Liver (tissue), 8 donors: ENCODE measurements at regions not wholly inside any gene's neighbourhood (a gene's known extent, or its start where the extent isn't known, plus 50 kb on each side); places are given as distances from the start of the nearest gene placed in this dataset.

Source experiments
- DNase-seq: peaks from one replicate; pipeline ENCODE4 v3.0.0-alpha.2; 2017; ENCODE audit warnings: low spot score
- H3K27ac ChIP-seq, 2 donors: one replicate each; pipeline ENCODE4 v1.7.0; 2013; ENCODE audit warnings: inconsistent platforms in 2 of 2, low read length in 2 of 2, control low read depth in 1 of 2, low read depth in 1 of 2, mild to moderate bottlenecking in 1 of 2
- H3K27me3 ChIP-seq, 4 donors: one replicate each; pipeline versions ENCODE4 v1.6.1 to v1.7.0; 2013; ENCODE audit warnings: low read length in 3 of 4, inconsistent platforms in 1 of 4, mild to moderate bottlenecking in 1 of 4, moderate library complexity in 1 of 4; ENCODE audit not compliant: control insufficient read depth in 4 of 4, insufficient read depth in 4 of 4
- H3K36me3 ChIP-seq, 4 donors: one replicate each; pipeline versions ENCODE4 v1.6.1 to v1.7.0; 2013; ENCODE audit warnings: low read length in 3 of 4, mild to moderate bottlenecking in 3 of 4, low read depth in 1 of 4, moderate library complexity in 1 of 4; ENCODE audit not compliant: control insufficient read depth in 4 of 4, insufficient read depth in 3 of 4
- H3K4me1 ChIP-seq, 4 donors: one replicate each; pipeline versions ENCODE4 v1.6.1 to v1.7.0; 2013; ENCODE audit warnings: low read length in 3 of 4, mild to moderate bottlenecking in 3 of 4, moderate library complexity in 1 of 4; ENCODE audit not compliant: control insufficient read depth in 4 of 4, insufficient read depth in 4 of 4
- H3K4me3 ChIP-seq, 3 donors: one replicate each; pipeline versions ENCODE4 v1.6.1 to v1.7.0; 2013; ENCODE audit warnings: low read length in 3 of 3, control low read depth in 1 of 3, low read depth in 1 of 3, mild to moderate bottlenecking in 1 of 3
- H3K9ac ChIP-seq, 2 donors: one replicate each; pipeline ENCODE4 v1.7.0; 2013; ENCODE audit warnings: low read length in 2 of 2, mild to moderate bottlenecking in 2 of 2, moderate library complexity in 2 of 2, control low read depth in 1 of 2, low read depth in 1 of 2
- H3K9me3 ChIP-seq, 4 donors: one replicate each; pipeline versions ENCODE4 v1.6.1 to v1.7.0; 2013; ENCODE audit warnings: low read length in 3 of 4; ENCODE audit not compliant: control insufficient read depth in 4 of 4
- EGR1 ChIP-seq, 2 donors: IDR thresholded peaks; 2 replicates each; pipeline ENCODE4 v1.6.1; 2016 to 2018; ENCODE audit warnings: antibody characterized with exemption in 2 of 2, low read depth in 2 of 2
- FOXA1 ChIP-seq: IDR thresholded peaks from 2 replicates; pipeline ENCODE4 v1.6.1; 2016; ENCODE audit warnings: antibody characterized with exemption
- FOXA2 ChIP-seq: IDR thresholded peaks from 2 replicates; pipeline ENCODE4 v1.6.1; 2016; ENCODE audit warnings: antibody characterized with exemption
- GABPA ChIP-seq, 2 donors: IDR thresholded peaks in 1 of 2; conservative IDR thresholded peaks in 1 of 2; 2 replicates each; pipeline ENCODE4 v1.6.1; 2016; ENCODE audit warnings: antibody characterized with exemption in 2 of 2, mild to moderate bottlenecking in 1 of 2, moderate library complexity in 1 of 2
- HNF4A ChIP-seq, 2 donors: conservative IDR thresholded peaks; 2 replicates each; pipeline ENCODE4 v1.6.1; 2016; ENCODE audit warnings: antibody characterized with exemption in 2 of 2, mild to moderate bottlenecking in 2 of 2
- HNF4G ChIP-seq: IDR thresholded peaks from 2 replicates; pipeline ENCODE4 v1.6.1; 2016; ENCODE audit warnings: antibody characterized with exemption
- JUND ChIP-seq, 2 donors: IDR thresholded peaks; 2 replicates each; pipeline ENCODE4 v1.6.1; 2016; ENCODE audit warnings: antibody characterized with exemption in 2 of 2
- NR2F2 ChIP-seq: IDR thresholded peaks from 2 replicates; pipeline ENCODE4 v1.6.1; 2016; ENCODE audit warnings: antibody characterized with exemption
- RAD21 ChIP-seq, 2 donors: IDR thresholded peaks; 2 replicates each; pipeline ENCODE4 v1.6.1; 2016; ENCODE audit warnings: antibody characterized with exemption in 2 of 2, mild to moderate bottlenecking in 2 of 2
- RXRA ChIP-seq, 2 donors: IDR thresholded peaks; 2 replicates each; pipeline ENCODE4 v1.6.1; 2017 to 2018; ENCODE audit warnings: antibody characterized with exemption in 2 of 2, mild to moderate bottlenecking in 1 of 2
- SP1 ChIP-seq: IDR thresholded peaks from 2 replicates; pipeline ENCODE4 v1.6.1; 2018; ENCODE audit warnings: antibody characterized with exemption, mild to moderate bottlenecking
- TAF1 ChIP-seq: conservative IDR thresholded peaks from 2 replicates; pipeline ENCODE4 v1.6.1; 2016; ENCODE audit warnings: antibody characterized with exemption, mild to moderate bottlenecking
- YY1 ChIP-seq: IDR thresholded peaks from 2 replicates; pipeline ENCODE4 v1.6.1; 2016; ENCODE audit warnings: antibody characterized with exemption, mild to moderate bottlenecking
- WGBS: extraction: QIAGEN DNeasy Blood & Tissue Kit; methylation state at CpG from one replicate; pipeline ENCODE4 v1.1.7; 2013; 5-methylcytosine and 5-hydroxymethylcytosine counted together
- TF ChIP-seq, protein P1 (sequence below): IDR thresholded peaks from 2 replicates; pipeline ENCODE4 v1.6.1; 2016; ENCODE audit warnings: antibody characterized with exemption
- TF ChIP-seq, protein P2 (sequence below): IDR thresholded peaks from 2 replicates; pipeline ENCODE4 v1.6.1; 2016; ENCODE audit warnings: antibody characterized with exemption, mild to moderate bottlenecking
- TF ChIP-seq, protein P3 (sequence below): IDR thresholded peaks from 2 replicates; pipeline ENCODE4 v1.6.1; 2016; ENCODE audit warnings: antibody characterized with exemption
- TF ChIP-seq, protein P4 (sequence below): IDR thresholded peaks from 2 replicates; pipeline ENCODE4 v1.6.1; 2016; ENCODE audit warnings: antibody characterized with exemption
- TF ChIP-seq, protein P5 (sequence below): fragments of 150-350 bp; IDR thresholded peaks from 2 replicates; pipeline ENCODE4 v1.5.1; 2017; ENCODE audit warnings: improper control_type of control experiment, low read depth, low read length; ENCODE audit not compliant: missing input control
- donor health status: healthy.
- donor health status: healthy.
- donor health status: healthy.
- donor health status: healthy.
- donor health status: healthy.

DNA sequence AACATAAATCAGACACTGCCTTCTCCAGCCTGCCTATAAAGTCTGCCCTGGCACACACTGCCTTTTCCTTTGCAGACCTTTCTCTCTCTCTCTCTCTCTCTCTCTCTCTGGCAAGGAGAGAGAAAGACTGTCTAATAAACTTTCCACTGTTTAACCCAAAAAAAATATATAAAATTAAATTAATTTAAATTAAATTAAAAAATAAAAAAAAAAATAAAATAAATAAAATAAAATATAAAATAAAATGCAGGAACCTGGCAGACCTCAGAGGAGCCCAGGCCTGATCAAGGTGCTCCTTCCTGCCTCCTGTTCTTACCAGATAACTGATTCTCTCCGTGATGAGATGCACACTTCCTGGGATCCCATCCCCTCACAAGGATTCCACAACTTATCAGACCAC is 103.9 kb upstream of the VASH1 start:
- H3K9me3 ChIP-seq = peaks cover 0 to 16% (median 3%) of the 10 kb centered on the region in 4 donors
- no peak for DNase-seq
- TF ChIP-seq EGR1 (IDR thresholded peaks at IDR 0.05; ENCODE audit: low read depth in 2 of 2) = no peak
- no peak for TF ChIP-seq NR2F2
- TF ChIP-seq, protein P1, sequence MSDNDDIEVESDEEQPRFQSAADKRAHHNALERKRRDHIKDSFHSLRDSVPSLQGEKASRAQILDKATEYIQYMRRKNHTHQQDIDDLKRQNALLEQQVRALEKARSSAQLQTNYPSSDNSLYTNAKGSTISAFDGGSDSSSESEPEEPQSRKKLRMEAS = no peak
- no peak for TF ChIP-seq HNF4G
- TF ChIP-seq HNF4A (conservative IDR thresholded peaks at IDR 0.05) = no peak
- TF ChIP-seq YY1 = no peak
- H3K27me3 ChIP-seq = no peaks in the 10 kb centered on the region
- WGBS = 96% methylated on average over 1 of the region's 1 CpG
- no peak overlapping the region for H3K4me3 ChIP-seq
- H3K9ac ChIP-seq = no peak overlapping the region
- no peak overlapping the region for H3K27ac ChIP-seq
- peaks cover 0 to 8% (median 4%) of the 10 kb centered on the region in 4 donors for H3K4me1 ChIP-seq
- no peaks in the 10 kb centered on the region for H3K36me3 ChIP-seq

DNA sequence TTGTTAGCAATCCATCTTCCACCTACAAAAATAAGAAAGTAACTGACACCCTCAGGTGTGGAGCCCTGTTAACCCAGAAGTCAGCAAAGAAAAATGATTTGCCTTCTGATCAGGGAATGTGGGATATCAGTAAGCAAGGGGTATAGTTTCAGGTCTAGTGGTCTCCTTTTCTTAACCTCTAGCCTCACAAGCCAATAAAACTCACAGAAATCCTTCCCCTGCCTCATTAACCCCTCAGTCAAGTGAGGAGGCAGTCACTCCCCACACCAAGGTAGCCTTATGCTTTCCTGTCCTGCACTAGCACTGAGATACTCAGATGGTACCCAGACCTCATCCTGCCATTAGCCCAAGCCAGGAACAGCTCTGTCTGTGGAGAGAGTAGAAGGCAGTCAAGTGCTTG is 103.4 kb upstream of the VASH1 start:
- Histone ChIP-seq H3K4me3 (no peak overlapping the region), H3K9ac (no peak overlapping the region), H3K9me3 (peaks cover 0 to 16% (median 3%) of the 10 kb centered on the region in 4 donors), H3K4me1 (peaks cover 0 to 8% (median 4%) of the 10 kb centered on the region in 4 donors), H3K36me3 (no peaks in the 10 kb centered on the region), H3K27ac (no peak overlapping the region), H3K27me3 (no peaks in the 10 kb centered on the region)
- TF ChIP-seq GABPA (IDR thresholded peaks at IDR 0.05 in 1 of 2, conservative IDR thresholded peaks at IDR 0.05 in 1 of 2) (no peak), NR2F2 (no peak), RXRA (IDR thresholded peaks at IDR 0.05) (no peak), EGR1 (IDR thresholded peaks at IDR 0.05; ENCODE audit: low read depth in 2 of 2) (no peak), HNF4A (conservative IDR thresholded peaks at IDR 0.05) (no peak), RAD21 (IDR thresholded peaks at IDR 0.05) (no peak), FOXA1 (no peak), JUND (IDR thresholded peaks at IDR 0.05) (no peak), TAF1 (no peak), FOXA2 (no peak), SP1 (no peak), HNF4G (no peak), YY1 (no peak)
- TF ChIP-seq, protein P1 = no peak
- TF ChIP-seq, protein P2, sequence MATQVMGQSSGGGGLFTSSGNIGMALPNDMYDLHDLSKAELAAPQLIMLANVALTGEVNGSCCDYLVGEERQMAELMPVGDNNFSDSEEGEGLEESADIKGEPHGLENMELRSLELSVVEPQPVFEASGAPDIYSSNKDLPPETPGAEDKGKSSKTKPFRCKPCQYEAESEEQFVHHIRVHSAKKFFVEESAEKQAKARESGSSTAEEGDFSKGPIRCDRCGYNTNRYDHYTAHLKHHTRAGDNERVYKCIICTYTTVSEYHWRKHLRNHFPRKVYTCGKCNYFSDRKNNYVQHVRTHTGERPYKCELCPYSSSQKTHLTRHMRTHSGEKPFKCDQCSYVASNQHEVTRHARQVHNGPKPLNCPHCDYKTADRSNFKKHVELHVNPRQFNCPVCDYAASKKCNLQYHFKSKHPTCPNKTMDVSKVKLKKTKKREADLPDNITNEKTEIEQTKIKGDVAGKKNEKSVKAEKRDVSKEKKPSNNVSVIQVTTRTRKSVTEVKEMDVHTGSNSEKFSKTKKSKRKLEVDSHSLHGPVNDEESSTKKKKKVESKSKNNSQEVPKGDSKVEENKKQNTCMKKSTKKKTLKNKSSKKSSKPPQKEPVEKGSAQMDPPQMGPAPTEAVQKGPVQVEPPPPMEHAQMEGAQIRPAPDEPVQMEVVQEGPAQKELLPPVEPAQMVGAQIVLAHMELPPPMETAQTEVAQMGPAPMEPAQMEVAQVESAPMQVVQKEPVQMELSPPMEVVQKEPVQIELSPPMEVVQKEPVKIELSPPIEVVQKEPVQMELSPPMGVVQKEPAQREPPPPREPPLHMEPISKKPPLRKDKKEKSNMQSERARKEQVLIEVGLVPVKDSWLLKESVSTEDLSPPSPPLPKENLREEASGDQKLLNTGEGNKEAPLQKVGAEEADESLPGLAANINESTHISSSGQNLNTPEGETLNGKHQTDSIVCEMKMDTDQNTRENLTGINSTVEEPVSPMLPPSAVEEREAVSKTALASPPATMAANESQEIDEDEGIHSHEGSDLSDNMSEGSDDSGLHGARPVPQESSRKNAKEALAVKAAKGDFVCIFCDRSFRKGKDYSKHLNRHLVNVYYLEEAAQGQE = no peak
- TF ChIP-seq, protein P3, sequence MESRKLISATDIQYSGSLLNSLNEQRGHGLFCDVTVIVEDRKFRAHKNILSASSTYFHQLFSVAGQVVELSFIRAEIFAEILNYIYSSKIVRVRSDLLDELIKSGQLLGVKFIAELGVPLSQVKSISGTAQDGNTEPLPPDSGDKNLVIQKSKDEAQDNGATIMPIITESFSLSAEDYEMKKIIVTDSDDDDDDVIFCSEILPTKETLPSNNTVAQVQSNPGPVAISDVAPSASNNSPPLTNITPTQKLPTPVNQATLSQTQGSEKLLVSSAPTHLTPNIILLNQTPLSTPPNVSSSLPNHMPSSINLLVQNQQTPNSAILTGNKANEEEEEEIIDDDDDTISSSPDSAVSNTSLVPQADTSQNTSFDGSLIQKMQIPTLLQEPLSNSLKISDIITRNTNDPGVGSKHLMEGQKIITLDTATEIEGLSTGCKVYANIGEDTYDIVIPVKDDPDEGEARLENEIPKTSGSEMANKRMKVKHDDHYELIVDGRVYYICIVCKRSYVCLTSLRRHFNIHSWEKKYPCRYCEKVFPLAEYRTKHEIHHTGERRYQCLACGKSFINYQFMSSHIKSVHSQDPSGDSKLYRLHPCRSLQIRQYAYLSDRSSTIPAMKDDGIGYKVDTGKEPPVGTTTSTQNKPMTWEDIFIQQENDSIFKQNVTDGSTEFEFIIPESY = no peak
- TF ChIP-seq, protein P4, sequence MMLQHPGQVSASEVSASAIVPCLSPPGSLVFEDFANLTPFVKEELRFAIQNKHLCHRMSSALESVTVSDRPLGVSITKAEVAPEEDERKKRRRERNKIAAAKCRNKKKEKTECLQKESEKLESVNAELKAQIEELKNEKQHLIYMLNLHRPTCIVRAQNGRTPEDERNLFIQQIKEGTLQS = no peak
- TF ChIP-seq, protein P5, sequence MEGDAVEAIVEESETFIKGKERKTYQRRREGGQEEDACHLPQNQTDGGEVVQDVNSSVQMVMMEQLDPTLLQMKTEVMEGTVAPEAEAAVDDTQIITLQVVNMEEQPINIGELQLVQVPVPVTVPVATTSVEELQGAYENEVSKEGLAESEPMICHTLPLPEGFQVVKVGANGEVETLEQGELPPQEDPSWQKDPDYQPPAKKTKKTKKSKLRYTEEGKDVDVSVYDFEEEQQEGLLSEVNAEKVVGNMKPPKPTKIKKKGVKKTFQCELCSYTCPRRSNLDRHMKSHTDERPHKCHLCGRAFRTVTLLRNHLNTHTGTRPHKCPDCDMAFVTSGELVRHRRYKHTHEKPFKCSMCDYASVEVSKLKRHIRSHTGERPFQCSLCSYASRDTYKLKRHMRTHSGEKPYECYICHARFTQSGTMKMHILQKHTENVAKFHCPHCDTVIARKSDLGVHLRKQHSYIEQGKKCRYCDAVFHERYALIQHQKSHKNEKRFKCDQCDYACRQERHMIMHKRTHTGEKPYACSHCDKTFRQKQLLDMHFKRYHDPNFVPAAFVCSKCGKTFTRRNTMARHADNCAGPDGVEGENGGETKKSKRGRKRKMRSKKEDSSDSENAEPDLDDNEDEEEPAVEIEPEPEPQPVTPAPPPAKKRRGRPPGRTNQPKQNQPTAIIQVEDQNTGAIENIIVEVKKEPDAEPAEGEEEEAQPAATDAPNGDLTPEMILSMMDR = no peak
- no peak for DNase-seq
